ENCODE measurements at regions not wholly inside any gene's neighbourhood (a gene's known extent, or its start where the extent isn't known, plus 50 kb on each side); places are given as distances from the start of the nearest gene placed in this dataset.
"Not testable (repeated sequence)": the region's sequence is repeated elsewhere in the genome, so short reads cannot be mapped to it uniquely, and the experiment has no call there.

GRCh38 chr18:22737054-22737453 is 196.1 kb upstream of the RBBP8 start:
- Histone ChIP-seq H3K36me3 (ENCODE audit: control insufficient read depth in 2 of 2, insufficient read depth in 2 of 2, low read length in 2 of 2) (no peaks in the 10 kb centered on the region), H3K27me3 (ENCODE audit: control insufficient read depth in 1 of 2, insufficient read depth in 2 of 2, low read length in 2 of 2) (no peaks in the 10 kb centered on the region), H3K4me1 (ENCODE audit: control insufficient read depth, insufficient read depth, low read length) (peaks cover 7% of the 10 kb centered on the region), H3K27ac (ENCODE audit: low read length) (no peak overlapping the region), H3K9ac (ENCODE audit: low read length in 2 of 2) (no peak overlapping the region), H3K4me3 (ENCODE audit: low read length in 2 of 2) (no peak overlapping the region), H3K9me3 (ENCODE audit: control insufficient read depth in 2 of 2, low read length in 2 of 2) (no peaks in the 10 kb centered on the region)

- Histone ChIP-seq H3K27ac (ENCODE audit: low read length) (no peak overlapping the region), H3K27me3 (ENCODE audit: control insufficient read depth in 1 of 2, insufficient read depth in 2 of 2, low read length in 2 of 2) (no peaks in the 10 kb centered on the region), H3K36me3 (ENCODE audit: control insufficient read depth in 2 of 2, insufficient read depth in 2 of 2, low read length in 2 of 2) (no peaks in the 10 kb centered on the region), H3K9me3 (ENCODE audit: control insufficient read depth in 2 of 2, low read length in 2 of 2) (no peaks in the 10 kb centered on the region), H3K4me1 (ENCODE audit: control insufficient read depth, insufficient read depth, low read length) (peaks cover 7% of the 10 kb centered on the region), H3K4me3 (ENCODE audit: low read length in 2 of 2) (no peak overlapping the region), H3K9ac (ENCODE audit: low read length in 2 of 2) (no peak overlapping the region)
Observed at GRCh38 chr18:22739061-22739642, 194.0 kb upstream of the RBBP8 start.

DNA sequence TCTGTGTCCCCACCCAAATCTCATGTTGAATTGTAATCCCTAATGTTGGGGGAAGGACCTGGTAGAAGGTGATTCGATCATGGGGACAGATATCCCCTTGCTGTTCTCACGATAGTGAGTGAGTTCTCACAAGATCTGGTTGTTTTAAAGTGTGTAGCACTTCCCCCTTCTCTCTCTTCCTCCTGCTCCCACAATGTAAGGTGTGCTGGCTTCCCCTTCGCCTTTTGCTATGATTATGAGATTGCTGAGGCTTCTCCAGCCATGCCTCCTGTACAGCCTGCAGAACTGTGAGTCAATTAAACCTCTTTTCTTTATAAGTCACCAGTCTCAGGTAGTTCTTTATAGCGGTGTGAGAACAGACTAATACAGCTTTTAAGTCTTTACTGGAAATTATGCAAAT is 193.3 kb upstream of the RBBP8 start:
- no peak overlapping the region for H3K27ac ChIP-seq (ENCODE audit: low read length)
- peaks cover 7% of the 10 kb centered on the region for H3K4me1 ChIP-seq (ENCODE audit: control insufficient read depth, insufficient read depth, low read length)
- H3K4me3 ChIP-seq (ENCODE audit: low read length in 2 of 2), result no peak overlapping the region
- no peak overlapping the region for H3K9ac ChIP-seq (ENCODE audit: low read length in 2 of 2)
- no peaks in the 10 kb centered on the region for H3K36me3 ChIP-seq (ENCODE audit: control insufficient read depth in 2 of 2, insufficient read depth in 2 of 2, low read length in 2 of 2)
- H3K9me3 ChIP-seq (ENCODE audit: control insufficient read depth in 2 of 2, low read length in 2 of 2), result no peaks in the 10 kb centered on the region
- H3K27me3 ChIP-seq (ENCODE audit: control insufficient read depth in 1 of 2, insufficient read depth in 2 of 2, low read length in 2 of 2), result no peaks in the 10 kb centered on the region

- H3K4me3 ChIP-seq (ENCODE audit: low read length in 2 of 2), result no peak overlapping the region
Observed at GRCh38 chr18:22741318-22741717, 191.8 kb upstream of the RBBP8 start.

DNA sequence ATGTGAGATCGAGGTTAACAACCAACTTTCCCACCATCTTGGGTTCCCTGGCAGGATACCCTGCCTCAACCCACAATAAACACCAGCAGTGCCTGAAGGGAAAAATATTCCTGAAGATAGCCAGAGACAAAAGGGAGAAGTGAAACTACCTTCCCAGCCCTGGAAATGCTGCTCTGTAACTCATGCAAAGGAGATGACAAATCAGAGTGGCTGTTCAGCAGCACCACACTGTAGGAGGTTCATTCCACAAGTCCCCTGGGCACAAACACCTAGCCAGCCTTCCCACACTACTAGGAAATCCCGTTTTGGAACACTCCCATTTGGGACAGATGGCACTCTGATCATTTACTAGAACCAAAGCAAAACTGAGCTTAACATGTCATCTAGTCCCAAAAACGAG is 190.7 kb upstream of the RBBP8 start:
- no peaks in the 10 kb centered on the region for H3K9me3 ChIP-seq (ENCODE audit: control insufficient read depth in 2 of 2, low read length in 2 of 2)
- H3K27me3 ChIP-seq (ENCODE audit: control insufficient read depth in 1 of 2, insufficient read depth in 2 of 2, low read length in 2 of 2), result no peaks in the 10 kb centered on the region
- no peak overlapping the region for H3K27ac ChIP-seq (ENCODE audit: low read length)
- H3K9ac ChIP-seq (ENCODE audit: low read length in 2 of 2), result no peak overlapping the region
- H3K36me3 ChIP-seq (ENCODE audit: control insufficient read depth in 2 of 2, insufficient read depth in 2 of 2, low read length in 2 of 2), result no peaks in the 10 kb centered on the region
- no peak overlapping the region for H3K4me3 ChIP-seq (ENCODE audit: low read length in 2 of 2)
- peaks cover 7% of the 10 kb centered on the region for H3K4me1 ChIP-seq (ENCODE audit: control insufficient read depth, insufficient read depth, low read length)

More at GRCh38 chr18:22741318-22741717, 191.8 kb upstream of the RBBP8 start:
- Histone ChIP-seq H3K9me3 (ENCODE audit: control insufficient read depth in 2 of 2, low read length in 2 of 2) (no peaks in the 10 kb centered on the region), H3K36me3 (ENCODE audit: control insufficient read depth in 2 of 2, insufficient read depth in 2 of 2, low read length in 2 of 2) (no peaks in the 10 kb centered on the region), H3K27me3 (ENCODE audit: control insufficient read depth in 1 of 2, insufficient read depth in 2 of 2, low read length in 2 of 2) (no peaks in the 10 kb centered on the region), H3K27ac (ENCODE audit: low read length) (no peak overlapping the region), H3K9ac (ENCODE audit: low read length in 2 of 2) (no peak overlapping the region), H3K4me1 (ENCODE audit: control insufficient read depth, insufficient read depth, low read length) (peaks cover 7% of the 10 kb centered on the region)

DNA sequence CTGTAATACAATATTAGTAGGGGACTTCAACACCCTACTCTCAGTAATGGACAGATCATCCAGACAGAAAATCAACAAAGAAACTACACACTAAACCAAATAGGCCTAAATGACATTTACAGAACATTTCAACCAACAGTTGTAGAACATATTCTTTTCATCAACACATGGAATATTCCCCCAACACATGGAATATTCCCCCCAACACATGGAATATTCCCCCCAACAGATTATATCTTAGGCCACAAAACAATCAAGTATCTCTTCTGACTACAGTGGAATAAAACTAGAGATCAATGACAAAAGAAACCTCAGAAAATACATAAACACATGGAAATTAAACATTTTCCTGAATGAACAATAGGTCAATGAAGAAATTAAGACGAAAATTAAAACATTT is 187.2 kb upstream of the RBBP8 start:
- H3K4me1 ChIP-seq (ENCODE audit: control insufficient read depth, insufficient read depth, low read length), result no peaks in the 10 kb centered on the region
- no peak overlapping the region for H3K4me3 ChIP-seq (ENCODE audit: low read length in 2 of 2)
- no peaks in the 10 kb centered on the region for H3K9me3 ChIP-seq (ENCODE audit: control insufficient read depth in 2 of 2, low read length in 2 of 2)

GRCh38 chr18:22752014-22752413 is 181.1 kb upstream of the RBBP8 start:
- Histone ChIP-seq H3K36me3 (ENCODE audit: control insufficient read depth in 2 of 2, insufficient read depth in 2 of 2, low read length in 2 of 2) (no peaks in the 10 kb centered on the region), H3K27ac (ENCODE audit: low read length) (no peak overlapping the region), H3K9me3 (ENCODE audit: control insufficient read depth in 2 of 2, low read length in 2 of 2) (no peaks in the 10 kb centered on the region), H3K4me1 (ENCODE audit: control insufficient read depth, insufficient read depth, low read length) (peaks cover 7% of the 10 kb centered on the region), H3K4me3 (ENCODE audit: low read length in 2 of 2) (no peak overlapping the region), H3K9ac (ENCODE audit: low read length in 2 of 2) (no peak overlapping the region), H3K27me3 (ENCODE audit: control insufficient read depth in 1 of 2, insufficient read depth in 2 of 2, low read length in 2 of 2) (no peaks in the 10 kb centered on the region)

More for the DNA sequence above, 187.2 kb upstream of the RBBP8 start:
- H3K9ac ChIP-seq (ENCODE audit: low read length in 2 of 2), result no peak overlapping the region
- H3K36me3 ChIP-seq (ENCODE audit: control insufficient read depth in 2 of 2, insufficient read depth in 2 of 2, low read length in 2 of 2), result no peaks in the 10 kb centered on the region
- H3K27ac ChIP-seq (ENCODE audit: low read length), result no peak overlapping the region
- no peaks in the 10 kb centered on the region for H3K27me3 ChIP-seq (ENCODE audit: control insufficient read depth in 1 of 2, insufficient read depth in 2 of 2, low read length in 2 of 2)

GRCh38 chr18:22753130-22753831 is 179.8 kb upstream of the RBBP8 start:
- H3K4me1 ChIP-seq (ENCODE audit: control insufficient read depth, insufficient read depth, low read length), result peaks cover 7% of the 10 kb centered on the region
- no peaks in the 10 kb centered on the region for H3K36me3 ChIP-seq (ENCODE audit: control insufficient read depth in 2 of 2, insufficient read depth in 2 of 2, low read length in 2 of 2)
- H3K27me3 ChIP-seq (ENCODE audit: control insufficient read depth in 1 of 2, insufficient read depth in 2 of 2, low read length in 2 of 2), result no peaks in the 10 kb centered on the region
- H3K9ac ChIP-seq (ENCODE audit: low read length in 2 of 2), result no peak overlapping the region
- H3K4me3 ChIP-seq (ENCODE audit: low read length in 2 of 2), result no peak overlapping the region
- H3K27ac ChIP-seq (ENCODE audit: low read length), result no peak overlapping the region
- H3K9me3 ChIP-seq (ENCODE audit: control insufficient read depth in 2 of 2, low read length in 2 of 2), result no peaks in the 10 kb centered on the region

DNA sequence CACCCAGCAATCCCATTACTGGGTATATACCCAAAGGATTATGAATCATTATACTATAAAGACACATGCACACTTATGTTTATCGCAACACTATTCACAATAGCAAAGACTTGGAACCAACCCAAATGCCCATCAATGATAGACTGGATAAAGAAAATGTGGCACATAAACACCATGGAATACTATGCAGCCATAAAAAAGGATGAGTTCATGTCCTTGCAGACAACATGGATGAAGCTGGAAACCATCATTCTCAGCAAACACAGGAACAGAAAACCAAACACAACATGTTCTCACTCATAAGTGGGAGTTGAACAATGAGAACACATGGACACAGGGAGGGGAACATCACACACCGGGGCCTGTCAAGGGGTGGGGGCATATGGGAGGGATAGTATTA is 169.1 kb upstream of the RBBP8 start:
- H3K4me3 ChIP-seq (ENCODE audit: low read length in 2 of 2); H3K9ac ChIP-seq (ENCODE audit: low read length in 2 of 2); H3K27me3 ChIP-seq (ENCODE audit: control insufficient read depth in 1 of 2, insufficient read depth in 2 of 2, low read length in 2 of 2); H3K4me1 ChIP-seq (ENCODE audit: control insufficient read depth, insufficient read depth, low read length); H3K9me3 ChIP-seq (ENCODE audit: control insufficient read depth in 2 of 2, low read length in 2 of 2); H3K27ac ChIP-seq (ENCODE audit: low read length); H3K36me3 ChIP-seq (ENCODE audit: control insufficient read depth in 2 of 2, insufficient read depth in 2 of 2, low read length in 2 of 2): not testable (repeated sequence)

DNA sequence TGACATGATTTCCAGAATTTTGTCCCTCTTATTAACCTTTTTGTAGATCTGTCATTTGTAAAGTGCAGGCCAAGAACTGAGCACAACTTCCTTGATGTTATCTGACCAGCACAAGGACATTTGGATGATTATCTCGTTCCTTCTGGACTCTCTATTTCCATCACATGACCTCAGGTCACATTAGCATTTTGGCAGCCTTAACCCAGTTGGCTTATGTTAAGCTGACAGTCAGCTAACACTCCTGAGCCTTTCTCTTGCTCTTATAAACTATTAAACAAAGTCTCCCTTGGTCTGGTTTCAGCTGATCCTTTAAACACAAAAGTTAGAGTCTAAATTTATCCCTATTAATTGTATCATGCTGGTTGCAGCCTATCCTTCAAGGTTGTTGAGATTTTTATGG is 167.2 kb upstream of the RBBP8 start:
- H3K4me1 ChIP-seq (ENCODE audit: control insufficient read depth, insufficient read depth, low read length), result no peaks in the 10 kb centered on the region
- no peak overlapping the region for H3K9ac ChIP-seq (ENCODE audit: low read length in 2 of 2)
- H3K27me3 ChIP-seq (ENCODE audit: control insufficient read depth in 1 of 2, insufficient read depth in 2 of 2, low read length in 2 of 2), result no peaks in the 10 kb centered on the region
- no peak overlapping the region for H3K27ac ChIP-seq (ENCODE audit: low read length)
- H3K9me3 ChIP-seq (ENCODE audit: control insufficient read depth in 2 of 2, low read length in 2 of 2), result no peaks in the 10 kb centered on the region
- H3K4me3 ChIP-seq (ENCODE audit: low read length in 2 of 2), result no peak overlapping the region
- no peaks in the 10 kb centered on the region for H3K36me3 ChIP-seq (ENCODE audit: control insufficient read depth in 2 of 2, insufficient read depth in 2 of 2, low read length in 2 of 2)

- H3K9ac ChIP-seq (ENCODE audit: low read length in 2 of 2), result no peak overlapping the region
- no peaks in the 10 kb centered on the region for H3K4me1 ChIP-seq (ENCODE audit: control insufficient read depth, insufficient read depth, low read length)
- no peaks in the 10 kb centered on the region for H3K27me3 ChIP-seq (ENCODE audit: control insufficient read depth in 1 of 2, insufficient read depth in 2 of 2, low read length in 2 of 2)
- H3K4me3 ChIP-seq (ENCODE audit: low read length in 2 of 2), result no peak overlapping the region
- H3K9me3 ChIP-seq (ENCODE audit: control insufficient read depth in 2 of 2, low read length in 2 of 2), result no peaks in the 10 kb centered on the region
- no peak overlapping the region for H3K27ac ChIP-seq (ENCODE audit: low read length)
- H3K36me3 ChIP-seq (ENCODE audit: control insufficient read depth in 2 of 2, insufficient read depth in 2 of 2, low read length in 2 of 2), result no peaks in the 10 kb centered on the region
Observed at GRCh38 chr18:22767653-22768052, 165.5 kb upstream of the RBBP8 start.

Data from stomach smooth muscle (tissue), 2 donors.